ENCODE measurements at regions not wholly inside any gene's neighbourhood (a gene's known extent, or its start where the extent isn't known, plus 50 kb on each side); places are given as distances from the start of the nearest gene placed in this dataset.

GRCh38 chr7:81627536-81628287 lies 142.1 kb downstream of the HGF start:
- TF ChIP-seq EP300 (IDR thresholded peaks at IDR 0.05) (no peak), CTCF (IDR thresholded peaks at IDR 0.05) (no peak), POLR2AphosphoS5 (IDR thresholded peaks at IDR 0.05) (no peak)

All from esophagus muscularis mucosa (tissue), 4 donors.